ENCODE measurements at regions not wholly inside any gene's neighbourhood (a gene's known extent, or its start where the extent isn't known, plus 50 kb on each side); places are given as distances from the start of the nearest gene placed in this dataset.
A peak's percentile ranks its signal among the peaks of the same experiment; 100 is the strongest.

DNA sequence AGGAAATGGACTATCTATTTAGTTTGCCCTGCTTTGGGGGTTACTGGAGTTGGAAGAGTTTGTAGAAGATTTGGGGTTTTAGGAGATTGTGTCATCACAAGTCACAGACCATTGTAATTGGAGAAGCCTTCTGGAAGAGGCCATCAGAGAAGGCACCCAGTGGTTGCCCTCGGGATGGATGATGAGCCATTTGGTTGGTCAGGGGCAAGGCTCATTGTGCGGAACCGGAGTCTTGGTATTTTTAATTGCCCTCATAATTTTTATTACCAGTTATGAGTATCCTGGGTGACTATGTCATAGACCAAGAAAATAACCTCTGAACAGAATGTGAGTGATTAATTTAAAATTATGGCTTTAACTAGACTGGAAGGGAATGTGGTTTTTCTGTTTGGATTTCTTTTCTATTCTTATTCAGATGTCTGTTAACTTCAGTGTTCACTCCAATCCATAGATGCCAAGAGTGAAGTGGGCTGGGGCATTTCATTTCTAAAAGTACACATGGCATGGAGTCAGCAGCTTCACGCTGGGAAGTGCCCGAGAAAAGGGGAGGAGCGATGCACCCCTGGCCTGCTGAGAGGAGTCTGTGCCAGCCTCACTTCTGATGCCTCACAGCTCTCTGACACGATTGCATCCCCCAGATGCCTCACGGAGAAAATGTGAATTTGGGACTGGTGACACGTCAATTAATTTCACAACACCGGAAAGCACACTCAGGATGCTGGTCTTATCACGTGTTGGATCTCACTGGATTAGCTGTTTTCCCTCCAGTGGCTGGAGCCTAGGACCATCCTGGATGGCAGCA, 225.6 kb upstream of the IGFBP3 start:
- DNase-seq: no peak

DNA sequence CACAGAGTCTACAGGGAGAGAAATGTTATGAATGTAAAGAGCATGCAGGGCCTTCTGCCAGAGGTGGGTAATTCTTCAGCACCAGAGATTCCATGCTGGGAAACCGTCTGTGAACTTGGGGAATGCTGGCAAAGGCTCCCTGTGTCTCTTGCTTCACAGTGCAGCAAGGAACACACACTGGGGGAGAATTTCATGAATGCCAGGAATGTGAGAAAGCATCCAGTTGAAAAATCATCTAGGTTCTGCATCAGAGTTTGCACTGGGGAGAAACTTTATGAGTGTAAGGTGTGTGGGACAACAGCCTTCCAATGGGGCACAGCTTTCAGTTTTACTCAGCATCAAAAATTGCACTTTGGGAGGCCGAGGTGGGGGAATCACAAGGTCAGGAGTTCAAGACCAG, 224.3 kb upstream of the IGFBP3 start:
- peak; percentile 97 for DNase-seq

DNA sequence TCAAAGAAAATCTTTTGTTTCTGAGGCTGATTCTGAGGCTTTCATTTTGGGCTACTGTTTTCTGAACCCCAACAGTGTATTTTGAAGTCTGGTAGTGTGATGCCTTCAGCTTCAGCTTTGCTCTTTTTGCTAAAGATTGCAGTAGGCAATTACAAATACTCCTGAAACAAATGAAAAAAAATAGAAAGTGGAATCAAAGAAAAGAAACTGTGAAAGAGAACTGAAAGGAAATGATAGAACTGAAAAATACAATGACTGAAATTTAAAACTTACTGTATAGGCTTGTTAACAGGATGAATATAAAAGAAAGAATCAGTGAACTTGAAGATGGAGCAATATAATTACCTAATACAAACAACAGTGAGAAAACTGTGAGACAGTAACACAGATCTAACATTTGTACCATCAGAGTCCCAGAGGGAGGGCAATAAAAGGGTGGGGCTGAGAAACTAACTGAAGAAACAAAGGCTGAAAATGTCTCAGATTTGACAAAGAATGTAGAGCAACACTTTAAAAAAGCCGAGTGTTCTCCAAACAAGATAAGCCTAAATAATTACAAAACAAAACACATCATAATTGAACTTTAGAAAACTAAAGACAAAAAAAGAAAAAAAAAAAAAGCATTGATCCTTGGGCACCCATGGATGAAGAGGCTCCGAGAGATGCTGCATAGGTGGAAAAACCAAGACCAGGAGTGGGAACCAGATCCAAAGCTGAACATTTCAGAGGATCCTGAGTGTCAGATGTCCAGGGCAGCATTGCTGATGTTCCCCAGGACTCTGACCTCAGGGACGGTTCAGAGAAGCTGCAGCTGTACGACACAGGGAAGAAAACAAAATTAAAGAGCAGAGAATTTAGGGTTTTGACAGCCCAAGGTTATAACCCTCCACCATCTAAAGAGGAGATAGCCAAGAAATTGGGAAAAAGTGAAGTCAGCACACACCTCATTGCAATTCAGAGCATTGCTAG, 223.2 kb upstream of the IGFBP3 start:
- no peak for DNase-seq

DNA sequence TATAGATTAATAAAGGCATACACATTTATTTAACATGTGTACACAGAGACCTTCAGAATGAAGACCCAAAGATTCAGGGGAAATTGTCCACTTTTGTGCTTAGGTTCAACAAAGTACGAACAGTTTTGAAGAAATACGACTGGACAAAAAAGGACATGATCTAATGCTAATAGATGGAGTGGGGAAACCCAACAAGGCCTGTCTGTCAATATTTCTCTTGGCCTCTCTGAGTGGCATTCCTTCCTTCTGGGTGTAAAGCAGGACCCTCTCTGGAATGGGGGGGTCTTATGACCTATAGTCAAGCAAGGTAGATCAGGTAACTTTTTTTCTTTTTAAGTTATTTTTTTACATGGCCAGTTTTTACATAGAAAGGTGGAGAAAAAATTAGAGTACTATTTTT, 222.3 kb upstream of the IGFBP3 start:
- DNase-seq: no peak

DNA sequence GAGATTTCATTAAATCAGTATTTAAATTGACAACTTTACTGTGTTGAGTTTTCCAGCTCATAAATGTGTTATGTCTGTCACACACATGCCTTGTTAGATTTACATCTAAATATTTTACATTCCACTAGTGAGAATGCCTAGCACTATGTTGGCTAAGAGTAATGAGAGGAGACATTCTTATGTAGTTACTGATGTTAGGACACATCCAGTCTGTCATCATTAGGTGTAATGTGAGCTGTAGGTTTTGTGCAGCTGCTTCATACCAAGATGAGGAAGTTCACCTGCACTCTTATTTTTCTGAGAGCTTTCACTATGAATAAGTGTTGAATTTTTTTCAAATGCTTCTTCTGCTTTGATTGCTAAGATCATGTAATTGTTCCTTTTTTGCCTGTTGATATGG, 218.0 kb upstream of the IGFBP3 start:
- DNase-seq: no peak

DNA sequence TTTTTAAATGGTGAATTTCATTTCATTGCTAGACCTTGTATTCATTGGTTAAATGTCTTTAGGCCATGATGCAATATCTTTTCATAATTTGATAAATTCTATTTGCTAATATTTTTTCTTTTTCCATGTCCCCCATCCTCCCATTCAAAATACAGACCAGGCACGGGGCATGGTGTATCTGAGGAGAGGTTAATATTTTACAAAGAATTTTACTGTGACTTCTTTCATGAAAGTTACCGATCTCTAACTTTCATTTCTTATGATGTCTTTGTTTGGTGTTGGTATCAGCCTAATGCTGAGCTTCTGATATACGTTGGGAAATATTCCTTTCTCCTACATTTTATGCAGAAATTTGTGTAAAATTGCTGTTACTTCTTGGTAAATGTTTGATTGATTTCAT, 216.7 kb upstream of the IGFBP3 start:
- DNase-seq: no peak

DNA sequence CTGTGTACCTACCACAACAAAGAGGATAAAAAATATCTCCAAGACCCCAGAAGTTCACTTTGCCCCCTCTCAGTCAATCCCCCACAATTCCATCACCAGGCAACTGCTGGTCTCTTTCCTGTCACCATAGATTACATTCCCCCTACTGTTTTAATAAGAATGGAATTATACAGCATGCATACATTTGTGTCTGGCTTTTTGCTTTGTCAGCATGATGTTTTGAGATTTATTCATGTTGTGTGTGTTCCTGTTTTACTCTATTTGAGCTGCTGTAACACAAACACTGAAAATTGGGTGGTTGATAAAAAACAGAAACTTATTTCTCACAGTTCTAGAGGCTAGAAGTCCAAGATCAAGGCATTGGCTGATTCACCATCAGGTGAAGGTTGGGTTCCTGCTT, 214.5 kb upstream of the IGFBP3 start:
- no peak for DNase-seq

DNA sequence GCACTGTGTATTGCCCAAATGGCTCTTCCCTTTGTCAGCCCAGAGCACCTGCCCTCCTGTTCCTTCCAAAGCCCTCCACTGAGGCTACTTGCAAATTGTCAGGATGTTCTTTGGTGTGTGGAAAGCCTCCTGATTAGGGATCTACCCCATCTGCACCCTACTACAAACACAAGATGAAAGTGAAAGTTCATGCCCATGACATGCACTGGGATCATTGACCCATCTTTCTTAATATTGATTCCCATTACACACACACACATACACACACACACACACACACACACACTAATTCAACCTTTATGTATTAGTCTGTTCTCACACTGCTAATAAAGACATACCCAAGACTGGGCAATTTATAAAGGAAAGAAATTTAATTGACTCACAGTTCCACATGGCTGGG, 213.7 kb upstream of the IGFBP3 start:
- no peak for DNase-seq

DNA sequence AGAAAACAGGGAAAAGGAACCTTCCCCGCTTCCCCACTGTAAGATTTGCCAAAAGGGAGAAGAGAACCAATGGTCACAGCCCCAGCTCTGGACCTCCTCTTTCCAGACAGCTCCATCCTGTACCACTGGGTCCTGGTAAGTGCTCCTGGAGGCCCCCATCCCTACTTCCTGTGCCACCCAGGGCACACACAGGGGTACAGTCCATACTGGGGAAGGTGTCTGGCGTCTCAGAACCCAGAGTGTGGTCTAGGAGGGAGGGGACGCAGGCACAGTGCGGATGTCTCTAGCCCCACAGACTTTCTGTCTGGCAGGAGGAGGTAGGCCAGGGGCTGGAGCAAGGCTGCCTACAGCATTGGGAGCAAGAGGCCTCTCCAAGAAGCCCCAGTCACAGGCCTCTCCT, 213.3 kb upstream of the IGFBP3 start:
- DNase-seq: no peak

DNA sequence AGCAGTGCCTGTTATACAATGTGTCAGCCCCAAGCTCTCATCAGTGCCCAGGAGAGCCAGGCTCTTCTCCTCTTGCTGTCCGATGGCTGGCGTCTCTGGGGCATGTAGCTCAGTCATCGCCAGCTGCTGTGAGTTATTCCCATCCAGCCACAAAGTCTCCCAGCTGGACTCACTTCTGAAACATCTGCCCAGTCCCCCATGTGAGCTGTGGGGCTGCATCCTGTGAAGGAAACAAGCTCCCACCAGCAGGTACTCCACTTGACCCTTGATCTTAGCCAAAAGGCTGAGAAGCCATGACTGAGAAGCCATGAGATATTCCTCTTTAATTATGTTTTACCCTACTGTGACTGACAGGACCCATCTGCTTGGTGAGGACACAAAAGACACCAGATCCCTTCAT, 212.7 kb upstream of the IGFBP3 start:
- DNase-seq: no peak

DNA sequence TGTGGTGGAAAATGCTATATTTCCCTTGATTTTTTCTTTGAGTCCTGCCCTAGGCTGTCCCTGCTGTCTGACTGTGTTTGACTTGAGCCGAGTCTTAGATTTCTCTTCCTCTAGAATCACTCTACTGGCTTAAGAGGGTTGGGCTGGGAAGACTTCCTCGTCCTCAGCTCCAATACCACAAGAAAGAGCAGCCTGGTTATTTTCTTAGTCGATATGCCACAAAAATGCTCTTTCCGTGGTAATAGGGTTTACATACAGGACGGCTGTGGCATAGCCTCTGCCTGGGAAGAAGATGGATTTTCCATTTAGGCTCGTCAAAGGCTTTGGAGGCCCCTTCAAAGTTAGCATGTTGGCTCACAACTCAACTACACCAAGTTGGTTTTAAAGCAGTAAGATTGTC, 212.0 kb upstream of the IGFBP3 start:
- no peak for DNase-seq

DNA sequence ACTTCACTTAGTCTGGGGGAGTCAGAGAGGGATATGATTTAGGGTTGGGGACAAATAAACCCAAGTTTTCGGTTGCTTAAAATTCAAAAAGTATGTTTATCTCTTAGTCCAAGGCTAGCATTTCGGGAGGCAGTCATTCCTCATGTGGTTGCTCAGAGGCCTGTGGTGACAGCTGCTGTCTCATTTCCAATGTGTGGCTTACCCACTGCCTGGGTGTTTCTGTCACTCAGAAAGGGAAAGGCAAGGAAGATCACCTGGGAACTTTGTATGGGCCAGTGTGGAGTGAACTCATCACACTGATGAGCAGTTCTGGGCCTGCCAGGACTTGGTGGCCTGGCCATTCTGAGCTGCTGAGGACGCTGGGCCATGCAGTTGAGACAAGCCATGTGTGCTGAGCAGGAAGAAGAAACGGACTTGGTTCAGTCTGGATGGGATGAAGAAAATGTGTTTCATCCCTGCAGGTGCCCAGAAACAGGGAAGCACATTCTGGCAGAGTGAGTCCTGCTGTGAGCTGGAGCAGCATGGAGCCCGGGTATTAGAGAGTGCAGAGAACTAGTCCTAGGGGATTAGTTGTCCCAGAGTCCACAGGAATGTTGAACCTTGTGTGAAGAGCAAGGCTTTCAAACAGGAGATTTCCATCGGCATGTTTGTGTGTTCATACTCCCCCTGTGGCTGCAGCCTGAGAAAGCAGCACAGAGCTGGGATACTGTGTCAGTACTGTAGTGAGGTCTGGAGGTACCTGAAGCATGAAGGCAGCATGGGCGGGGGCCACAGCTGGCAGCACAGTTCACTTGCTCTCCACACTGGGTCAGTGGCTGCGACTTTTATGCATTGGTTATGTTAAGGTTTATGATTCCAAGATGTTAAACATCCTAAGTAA, 211.1 kb upstream of the IGFBP3 start:
- peak; percentile 81 for DNase-seq

DNA sequence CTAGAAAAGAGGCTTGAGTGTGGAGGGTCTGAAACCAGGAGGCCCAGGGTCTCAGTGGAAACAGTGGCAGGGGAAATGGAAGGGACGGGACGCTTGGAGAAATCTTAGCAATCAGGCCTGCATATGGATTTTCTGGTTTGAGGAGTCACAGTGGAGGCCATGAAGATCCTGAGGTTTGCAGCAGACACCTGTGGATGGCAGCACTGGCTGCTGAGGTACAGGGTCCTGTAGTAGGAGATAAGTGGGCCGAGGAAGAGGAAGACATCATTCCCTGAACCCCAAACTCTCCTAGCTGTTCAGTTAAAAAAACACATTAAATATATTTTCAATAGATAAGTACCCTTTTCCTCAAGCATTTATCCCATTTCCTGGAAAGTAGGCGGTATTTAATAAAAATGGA, 208.8 kb upstream of the IGFBP3 start:
- no peak for DNase-seq

DNA sequence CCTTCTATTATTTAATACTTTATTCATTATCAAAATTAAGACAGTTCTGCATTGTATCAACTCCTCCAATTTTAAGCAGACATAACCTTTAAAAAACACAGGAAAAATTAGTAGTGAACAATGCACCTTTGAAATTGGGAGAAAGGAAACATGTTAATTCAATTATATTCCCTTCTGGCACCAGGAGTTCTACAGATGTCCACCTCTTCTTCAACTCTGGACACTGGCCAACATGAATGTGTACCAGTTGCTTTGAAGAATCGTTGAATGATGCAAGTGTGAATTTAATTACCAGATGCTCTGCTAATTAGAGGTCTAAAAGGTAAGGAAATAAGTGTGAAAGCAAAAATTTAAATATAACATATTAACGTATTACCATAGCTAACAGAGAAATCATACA, 206.7 kb upstream of the IGFBP3 start:
- DNase-seq: no peak

DNA sequence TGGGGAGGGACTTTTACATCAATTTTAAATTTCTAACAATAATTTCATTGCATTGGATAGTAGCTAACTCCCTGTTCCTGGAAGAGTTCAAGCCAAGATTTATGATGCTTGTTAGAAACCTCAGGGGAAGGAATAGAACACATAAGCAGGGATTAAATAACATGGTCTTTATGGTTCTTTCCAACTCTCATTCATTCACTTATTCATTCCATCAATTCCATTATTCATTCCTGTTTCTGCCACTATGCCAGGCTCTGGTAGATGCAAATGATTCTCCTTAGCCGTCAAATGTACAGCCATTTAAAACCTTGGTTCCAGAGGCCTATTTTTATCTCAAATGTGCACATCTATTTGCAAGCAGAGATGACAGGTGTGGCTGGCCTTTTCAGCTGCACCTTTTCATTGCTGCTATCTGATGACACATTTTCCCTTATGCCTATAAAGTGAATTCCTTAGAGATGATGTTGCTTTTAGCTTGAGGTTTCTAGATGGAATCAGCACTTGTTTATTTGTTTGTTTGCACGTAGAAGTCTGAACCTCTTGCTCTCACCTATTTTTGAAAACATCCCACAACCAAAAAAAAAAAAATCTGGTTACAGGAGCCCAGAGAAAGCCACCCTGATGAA, 205.7 kb upstream of the IGFBP3 start:
- DNase-seq: no peak

DNA sequence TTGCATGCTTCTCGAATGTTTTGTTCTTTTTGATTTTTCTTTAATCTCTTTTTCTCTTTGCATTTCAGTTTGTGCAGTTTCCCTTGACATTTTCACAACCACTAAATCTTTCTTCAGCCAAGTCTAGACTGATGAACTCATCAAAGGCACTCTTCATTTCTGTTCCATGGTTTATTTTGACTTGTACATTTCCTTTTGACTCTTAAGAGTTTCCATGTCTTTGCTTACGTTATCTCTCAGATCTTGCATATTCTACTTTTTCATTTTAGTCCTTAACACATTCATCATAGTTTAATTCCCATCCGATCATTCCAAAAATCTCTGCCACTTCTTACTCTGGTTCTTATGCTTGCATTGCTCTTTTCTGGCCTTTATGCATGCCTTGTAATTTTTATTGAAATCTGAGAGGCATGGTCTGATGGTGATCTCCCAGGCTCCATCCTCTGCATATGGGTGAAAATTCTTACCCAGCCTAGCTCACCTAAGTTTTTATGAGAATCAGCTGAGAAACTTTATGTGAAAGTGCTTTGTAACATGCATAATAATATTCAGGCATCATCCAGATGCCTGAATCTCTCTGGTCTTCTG, 202.8 kb upstream of the IGFBP3 start:
- DNase-seq: no peak

DNA sequence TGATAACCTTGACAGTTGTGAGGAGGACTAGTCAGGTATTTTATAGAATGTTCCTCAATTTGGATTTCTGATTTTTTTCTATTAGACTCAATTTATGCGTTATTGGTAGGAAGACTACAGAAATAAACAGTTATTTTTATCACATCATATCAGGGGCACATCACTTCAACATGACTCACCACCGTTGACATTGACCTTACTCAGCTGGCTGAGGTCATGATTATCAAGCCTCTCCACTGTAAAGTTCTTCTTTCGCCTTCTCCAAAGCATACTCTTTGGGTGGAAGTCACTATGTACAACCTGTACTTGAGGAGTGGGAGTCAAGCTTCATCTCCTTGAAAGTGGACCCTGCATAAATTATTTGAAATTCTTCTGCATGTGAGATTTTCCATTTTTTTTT, 194.3 kb upstream of the IGFBP3 start:
- no peak for DNase-seq

DNA sequence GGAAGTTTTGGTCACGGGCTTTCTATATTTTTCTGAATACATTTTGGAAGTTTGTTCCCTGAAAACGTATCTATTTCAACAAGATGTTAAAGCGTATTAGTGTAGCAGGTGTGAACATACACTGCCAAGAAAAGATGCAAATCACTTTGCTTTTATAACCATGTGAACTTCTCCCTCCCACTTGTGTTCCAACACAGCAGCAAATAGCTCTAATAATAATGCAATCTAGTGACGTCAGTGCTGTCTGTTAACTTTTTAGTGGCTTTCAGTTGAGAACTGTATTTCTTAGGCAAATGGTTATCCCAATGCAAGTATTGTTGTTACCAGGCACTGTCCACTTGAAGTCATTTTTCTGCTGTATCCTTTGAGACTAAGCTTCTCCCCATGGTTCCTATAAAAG, 188.4 kb upstream of the IGFBP3 start:
- DNase-seq: no peak

DNA sequence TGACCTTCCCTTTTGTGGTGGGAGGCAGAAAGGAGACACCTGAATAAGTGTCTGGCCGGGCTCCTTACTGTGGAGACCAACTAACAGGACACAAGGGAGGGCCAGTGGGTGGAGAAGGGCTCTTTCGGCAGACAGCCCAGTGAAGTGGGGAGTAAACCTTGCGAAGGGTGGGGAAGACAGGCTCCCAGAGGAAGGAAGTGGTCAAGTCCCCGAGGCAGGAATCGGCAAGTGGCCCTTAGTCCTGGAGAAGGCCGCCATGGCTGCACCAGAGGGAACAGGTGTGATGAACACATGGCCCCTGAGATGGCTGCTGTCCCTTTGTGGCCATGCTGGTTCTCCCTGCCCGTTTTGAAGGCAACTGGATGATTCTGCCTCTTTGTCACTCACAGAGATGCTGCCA, 187.2 kb upstream of the IGFBP3 start:
- DNase-seq: peak; percentile 43

DNA sequence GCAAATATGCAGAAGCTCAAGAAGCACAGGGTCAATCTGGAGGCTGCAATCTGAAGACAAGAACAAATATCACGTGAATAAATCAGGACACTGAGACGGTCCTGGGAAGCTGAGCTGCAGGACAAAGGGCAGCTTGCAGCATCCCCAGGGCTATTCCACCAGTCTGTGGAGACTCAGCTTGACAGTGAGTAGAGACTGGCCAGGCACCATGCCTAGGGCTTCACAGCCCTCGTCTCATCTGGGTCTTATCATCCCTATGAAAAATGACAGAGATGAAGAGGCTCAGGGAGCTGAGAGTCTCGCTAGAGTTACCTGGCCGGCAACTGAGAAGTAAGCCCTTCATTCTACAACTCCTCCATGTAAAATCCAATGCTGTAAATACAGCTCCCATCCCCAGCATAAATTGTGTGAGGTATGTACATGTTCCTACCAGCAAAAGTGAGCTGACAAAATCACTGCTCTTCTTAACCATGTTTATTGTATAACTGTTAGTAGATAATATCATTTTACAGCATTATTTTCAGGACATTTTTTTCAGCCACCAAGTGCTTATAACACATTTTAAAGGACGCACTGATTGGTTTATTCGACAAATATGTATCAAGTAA, 186.6 kb upstream of the IGFBP3 start:
- DNase-seq: peak; percentile 55

DNA sequence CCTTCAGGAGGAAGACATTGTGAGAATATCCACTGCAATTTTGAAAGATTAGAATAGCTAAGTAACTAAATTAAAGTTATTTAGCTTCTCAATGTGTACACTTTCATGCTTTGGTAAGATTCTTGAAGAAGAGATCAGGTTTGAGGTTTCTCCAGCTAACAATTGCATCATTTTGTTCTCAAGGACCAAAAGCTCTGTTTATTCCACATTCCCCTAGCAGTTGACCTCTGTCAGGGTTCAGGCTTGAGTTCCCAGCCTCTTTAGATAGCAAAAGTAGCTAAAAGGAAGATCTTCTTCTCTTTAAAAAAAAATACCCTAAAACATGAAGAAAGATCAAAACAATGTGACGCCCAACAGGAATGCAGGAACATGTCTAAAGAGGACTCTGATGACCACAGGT, 179.4 kb upstream of the IGFBP3 start:
- DNase-seq: no peak

DNA sequence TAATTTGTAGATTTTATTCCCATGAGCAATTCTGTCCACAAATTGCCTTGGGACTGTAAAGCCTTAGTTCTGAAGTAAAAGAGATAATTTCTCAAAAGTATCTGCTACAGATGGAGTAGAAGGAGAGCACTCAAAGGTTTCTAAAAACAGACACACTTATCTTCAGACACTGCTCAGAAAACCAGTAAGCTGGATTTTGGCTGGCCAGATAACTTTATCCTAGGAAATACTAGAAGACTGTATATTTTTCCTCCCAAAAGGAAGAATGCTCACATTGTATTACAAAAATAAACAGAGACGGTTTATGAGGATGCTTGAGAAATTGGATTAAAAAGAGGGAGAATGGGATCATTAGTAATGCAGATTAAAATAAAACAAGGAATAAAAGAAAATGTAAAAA, 178.0 kb upstream of the IGFBP3 start:
- no peak for DNase-seq

Data from islet precursor cell (in vitro differentiated cells).